Urinary bladder (tissue), 3 donors: ENCODE measurements at regions not wholly inside any gene's neighbourhood (a gene's known extent, or its start where the extent isn't known, plus 50 kb on each side); places are given as distances from the start of the nearest gene placed in this dataset.
"Not testable (repeated sequence)": the region's sequence is repeated elsewhere in the genome, so short reads cannot be mapped to it uniquely, and the experiment has no call there.

Experiments used
- DNase-seq: peaks from one replicate; pipeline ENCODE4 v3.0.0-alpha.2; 2015; ENCODE audit errors: extremely low spot score
- H3K27ac ChIP-seq: one replicate; pipeline ENCODE4 v1.5.1; 2013; ENCODE audit warnings: low read depth, mild to moderate bottlenecking, moderate library complexity
- H3K36me3 ChIP-seq: one replicate; pipeline ENCODE4 v1.6.1; 2013; ENCODE audit warnings: mild to moderate bottlenecking, moderate library complexity; ENCODE audit not compliant: insufficient read depth
- H3K4me1 ChIP-seq: one replicate; pipeline ENCODE4 v1.6.1; 2013; ENCODE audit warnings: mild to moderate bottlenecking, moderate library complexity; ENCODE audit not compliant: insufficient read depth
- H3K4me3 ChIP-seq: one replicate; pipeline ENCODE4 v1.5.1; 2013; ENCODE audit warnings: low read depth, low read length
- WGBS: extraction: QIAGEN DNeasy Blood & Tissue Kit; methylation state at CpG from one replicate; pipeline ENCODE4 v1.1.7; 2013; 5-methylcytosine and 5-hydroxymethylcytosine counted together
- donor health status: healthy with polysubstance abuse.
- donor health status: healthy.

- Histone ChIP-seq H3K4me1 (no peaks in the 10 kb centered on the region), H3K4me3 (no peak overlapping the region), H3K36me3 (no peaks in the 10 kb centered on the region), H3K27ac (no peak overlapping the region)
- 89% methylated on average over 9 of the region's 9 CpGs for WGBS
- DNase-seq: no peak
These were observed 118.9 kb upstream of the CAB39 start for GRCh38 chr2:230593765-230594164.

GRCh38 chr2:230594286-230594840 is 118.3 kb upstream of the CAB39 start:
- no peak overlapping the region for H3K4me3 ChIP-seq
- no peaks in the 10 kb centered on the region for H3K4me1 ChIP-seq
- H3K27ac ChIP-seq: no peak overlapping the region
- no peaks in the 10 kb centered on the region for H3K36me3 ChIP-seq
- DNase-seq: no peak
- 90% methylated on average over 3 of the region's 3 CpGs for WGBS

- Histone ChIP-seq H3K36me3 (no peaks in the 10 kb centered on the region), H3K4me1 (no peaks in the 10 kb centered on the region), H3K4me3 (no peak overlapping the region), H3K27ac (no peak overlapping the region)
- WGBS: 81% methylated on average over 2 of the region's 2 CpGs
- no peak for DNase-seq
These were observed 112.8 kb upstream of the CAB39 start for GRCh38 chr2:230599853-230600252.

GRCh38 chr2:230600285-230600684 is 112.4 kb upstream of the CAB39 start:
- H3K27ac ChIP-seq: no peak overlapping the region
- H3K4me3 ChIP-seq: no peak overlapping the region
- DNase-seq: no peak
- H3K36me3 ChIP-seq: no peaks in the 10 kb centered on the region
- WGBS: 58% methylated on average over 5 of the region's 5 CpGs
- H3K4me1 ChIP-seq: no peaks in the 10 kb centered on the region

- WGBS: 54% methylated on average over 4 of the region's 4 CpGs
- Histone ChIP-seq H3K36me3 (no peaks in the 10 kb centered on the region), H3K4me3 (no peak overlapping the region), H3K4me1 (no peaks in the 10 kb centered on the region), H3K27ac (no peak overlapping the region)
- no peak for DNase-seq
These were observed 111.8 kb upstream of the CAB39 start for GRCh38 chr2:230600881-230601280.

GRCh38 chr2:230601510-230601909 is 111.1 kb upstream of the CAB39 start:
- no peak for DNase-seq
- 86% methylated on average over 7 of the region's 7 CpGs for WGBS
- H3K36me3 ChIP-seq: no peaks in the 10 kb centered on the region
- no peak overlapping the region for H3K4me3 ChIP-seq
- H3K27ac ChIP-seq: no peak overlapping the region
- no peaks in the 10 kb centered on the region for H3K4me1 ChIP-seq

- DNase-seq: no peak
- WGBS: 64% methylated on average over 7 of the region's 7 CpGs
- no peaks in the 10 kb centered on the region for H3K36me3 ChIP-seq
- H3K4me1 ChIP-seq: no peaks in the 10 kb centered on the region
- H3K27ac ChIP-seq: no peak overlapping the region
- H3K4me3 ChIP-seq: no peak overlapping the region
These were observed 109.9 kb upstream of the CAB39 start for GRCh38 chr2:230602562-230603230.

- not testable (repeated sequence) for H3K4me3 ChIP-seq, DNase-seq, H3K27ac ChIP-seq, H3K36me3 ChIP-seq, H3K4me1 ChIP-seq
These were observed 109.3 kb upstream of the CAB39 start for GRCh38 chr2:230603317-230603716.

GRCh38 chr2:230604158-230604557 is 108.5 kb upstream of the CAB39 start:
- H3K4me3 ChIP-seq, H3K27ac ChIP-seq, H3K4me1 ChIP-seq, DNase-seq, H3K36me3 ChIP-seq: not testable (repeated sequence)
- WGBS: 77% methylated on average over 3 of the region's 3 CpGs

GRCh38 chr2:230614040-230614439 is 98.6 kb upstream of the CAB39 start:
- Histone ChIP-seq H3K27ac (no peak overlapping the region), H3K4me1 (no peaks in the 10 kb centered on the region), H3K36me3 (no peaks in the 10 kb centered on the region), H3K4me3 (no peak overlapping the region)
- WGBS: 93% methylated on average over 7 of the region's 7 CpGs
- no peak for DNase-seq

- DNase-seq: no peak
- Histone ChIP-seq H3K4me1 (no peaks in the 10 kb centered on the region), H3K27ac (no peak overlapping the region), H3K4me3 (no peak overlapping the region), H3K36me3 (no peaks in the 10 kb centered on the region)
- 82% methylated on average over 6 of the region's 6 CpGs for WGBS
These were observed 97.7 kb upstream of the CAB39 start for GRCh38 chr2:230614913-230615332.

- not testable (repeated sequence) for H3K36me3 ChIP-seq, H3K4me1 ChIP-seq, H3K27ac ChIP-seq, H3K4me3 ChIP-seq, DNase-seq
- WGBS: 47% methylated on average over 11 of the region's 11 CpGs
These were observed 95.4 kb upstream of the CAB39 start for GRCh38 chr2:230617256-230617706.

- H3K4me3 ChIP-seq: no peak overlapping the region
- 74% methylated on average over 8 of the region's 8 CpGs for WGBS
- no peaks in the 10 kb centered on the region for H3K36me3 ChIP-seq
- no peak for DNase-seq
- no peaks in the 10 kb centered on the region for H3K4me1 ChIP-seq
- no peak overlapping the region for H3K27ac ChIP-seq
These were observed 93.2 kb upstream of the CAB39 start for GRCh38 chr2:230619491-230619890.

GRCh38 chr2:230625220-230625619 is 87.4 kb upstream of the CAB39 start:
- not testable (repeated sequence) for H3K27ac ChIP-seq, DNase-seq, H3K4me1 ChIP-seq, H3K4me3 ChIP-seq, H3K36me3 ChIP-seq
- WGBS: 57% methylated on average over 4 of the region's 4 CpGs
